Limb (tissue), 2 donors: ENCODE measurements at regions not wholly inside any gene's neighbourhood (a gene's known extent, or its start where the extent isn't known, plus 50 kb on each side); places are given as distances from the start of the nearest gene placed in this dataset.
A peak's percentile ranks its signal among the peaks of the same experiment; 100 is the strongest.
"Not testable (repeated sequence)": the region's sequence is repeated elsewhere in the genome, so short reads cannot be mapped to it uniquely, and the experiment has no call there.

Experiments
- DNase-seq, 2 donors: peaks; one replicate each; pipeline ENCODE4 v3.0.0-alpha.2; 2016; ENCODE audit errors: extremely low spot score in 2 of 2

DNA sequence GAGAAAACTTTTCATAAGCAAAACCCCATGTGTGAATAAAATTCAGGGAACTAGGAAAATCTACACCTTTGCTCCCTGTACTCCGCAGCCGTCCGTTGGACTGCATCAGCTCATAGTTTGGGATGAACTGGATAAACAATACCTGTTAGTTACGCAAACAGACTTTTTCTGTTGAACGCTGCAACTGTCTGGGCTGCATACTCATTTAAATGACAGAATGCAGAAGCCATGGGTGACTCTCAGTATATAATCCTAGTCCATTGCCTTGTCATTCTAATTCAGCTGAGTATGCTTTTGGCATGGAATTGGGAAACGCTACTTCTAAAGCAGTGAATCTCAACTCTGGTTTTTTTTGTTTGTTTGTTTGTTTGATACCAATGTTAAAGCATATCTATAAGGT, 151.6 kb downstream of the SLITRK1 start:
- no peak for DNase-seq

DNA sequence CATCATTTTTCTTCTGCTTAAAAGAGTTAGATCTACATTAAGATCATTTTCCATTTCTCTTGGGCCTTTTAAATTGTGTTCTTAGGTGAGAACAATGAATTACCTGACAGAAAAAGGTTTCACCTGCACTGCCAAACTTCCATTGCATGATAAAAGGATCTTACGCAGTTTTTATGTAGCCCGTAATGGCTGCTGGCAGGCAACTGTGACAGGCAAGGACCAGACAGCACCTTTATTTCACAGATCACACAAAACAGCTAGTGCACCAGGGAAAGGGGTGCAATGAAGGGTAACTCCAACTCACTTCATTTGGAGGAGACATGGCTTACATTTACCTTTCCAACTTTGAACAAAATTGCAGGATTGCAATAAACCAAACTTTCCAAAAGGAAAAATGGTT, 159.8 kb downstream of the SLITRK1 start:
- DNase-seq = no peak

DNA sequence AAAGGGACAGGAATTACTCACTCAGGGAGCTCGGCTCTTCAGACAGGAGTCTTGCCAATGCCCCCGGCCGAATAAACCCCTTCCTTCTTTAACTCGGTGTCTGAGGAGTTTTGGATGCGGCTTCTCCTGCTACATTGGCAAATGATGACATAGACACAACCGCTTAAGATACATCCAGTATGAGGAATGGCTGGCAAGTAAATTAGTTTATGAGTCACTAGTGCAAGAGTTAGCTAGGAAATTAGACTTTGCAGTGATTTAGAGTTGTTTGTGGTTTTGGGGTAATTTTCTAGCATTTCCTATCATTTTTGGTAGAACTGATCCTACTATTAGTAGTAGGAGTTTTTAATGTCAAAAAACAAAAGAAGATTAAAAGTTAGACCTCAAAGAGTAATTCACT, 166.2 kb downstream of the SLITRK1 start:
- DNase-seq = no peak

DNA sequence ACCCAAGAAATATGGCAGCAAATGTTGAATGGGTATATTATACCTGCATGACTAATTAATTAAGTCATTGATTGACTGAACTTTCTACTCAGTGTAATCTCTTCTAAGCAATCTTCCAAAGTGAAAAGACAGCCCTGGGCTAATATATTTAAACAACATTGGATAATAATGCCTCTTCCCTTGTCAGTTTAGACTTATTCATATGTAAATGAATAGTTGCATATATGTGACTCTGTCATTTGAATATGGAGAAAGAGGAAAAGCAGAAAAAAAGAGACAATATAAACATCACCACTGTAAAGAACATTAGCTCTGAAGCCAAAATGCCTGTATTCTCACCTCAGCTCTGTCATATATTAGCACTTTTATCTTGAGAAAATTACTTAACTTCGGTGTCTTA, 168.0 kb downstream of the SLITRK1 start:
- no peak for DNase-seq

DNA sequence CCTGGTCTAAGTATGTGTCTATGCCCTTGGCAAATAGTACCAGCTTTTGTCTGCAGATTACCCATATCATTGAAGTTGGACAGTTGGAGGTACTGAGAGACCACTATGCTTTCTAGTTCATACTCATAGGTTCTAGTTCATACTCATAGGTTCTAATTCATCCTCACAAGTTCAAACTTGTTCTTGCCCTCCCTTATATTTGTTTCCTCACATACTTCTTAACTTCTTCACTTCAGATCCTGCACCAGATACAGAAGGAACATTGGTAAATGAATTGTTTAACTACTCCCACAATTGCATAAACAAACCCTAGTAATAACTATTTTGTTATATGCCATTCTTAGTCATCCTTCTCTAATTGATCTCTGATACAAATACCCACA, 172.2 kb downstream of the SLITRK1 start:
- no peak for DNase-seq

GRCh38 chr13:83709426-83710132, 172.7 kb downstream of the SLITRK1 start:
- DNase-seq = no peak

DNA sequence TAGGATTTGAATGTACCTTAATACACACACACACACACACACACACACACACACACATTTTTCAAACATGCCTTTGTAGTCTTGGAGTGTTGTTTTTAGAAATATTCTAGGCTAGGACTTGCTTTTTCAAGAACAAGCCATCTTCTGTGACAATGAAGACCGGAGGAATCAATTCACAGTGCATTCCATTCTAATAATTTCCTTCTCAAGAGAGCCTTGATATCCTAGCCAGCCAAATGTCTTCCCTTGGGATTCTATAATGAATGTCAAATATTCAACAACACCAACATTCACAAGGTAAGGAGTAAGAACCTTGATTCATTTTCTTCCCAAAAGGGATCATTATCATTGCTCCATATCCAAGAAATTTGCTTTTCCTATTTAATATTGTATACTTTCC, 180.3 kb downstream of the SLITRK1 start:
- no peak for DNase-seq

DNA sequence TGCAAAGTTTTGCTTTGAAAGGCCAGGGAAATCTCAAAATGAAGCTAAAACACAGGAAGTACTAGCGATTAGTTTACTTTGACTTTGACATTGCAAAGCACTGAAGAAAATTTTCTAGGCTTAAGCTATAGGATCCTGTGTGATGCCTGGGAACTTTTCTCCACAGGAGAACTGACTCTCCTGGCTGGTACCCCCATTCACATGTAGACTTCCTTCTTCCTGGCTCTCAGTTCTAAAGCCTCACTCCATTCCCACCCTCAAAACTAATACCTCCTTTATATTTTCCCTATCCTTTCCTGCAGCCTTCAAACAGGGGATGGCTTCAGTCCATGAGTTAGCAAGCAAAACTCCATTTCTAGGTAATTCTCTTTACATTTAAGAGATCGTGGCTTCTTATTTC, 189.5 kb downstream of the SLITRK1 start:
- DNase-seq = no peak

DNA sequence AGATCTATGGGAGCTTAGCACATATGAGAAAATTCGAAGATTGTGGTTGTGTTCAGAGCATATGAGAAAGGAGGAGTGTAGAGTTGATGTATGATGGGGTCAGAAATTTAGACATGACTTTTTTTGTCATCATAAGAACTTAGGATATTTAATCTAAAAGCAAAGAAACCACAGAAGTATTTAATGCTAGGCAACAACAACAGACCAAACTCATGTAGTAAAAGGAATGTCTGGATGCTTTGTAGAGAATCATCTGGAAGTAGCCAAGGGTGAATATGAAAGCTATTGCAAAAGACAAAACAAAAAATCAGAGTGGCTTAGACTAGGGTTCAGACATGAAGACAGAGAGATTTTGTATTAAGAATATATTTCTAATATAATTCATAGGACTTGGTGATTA, 190.3 kb downstream of the SLITRK1 start:
- DNase-seq = no peak

DNA sequence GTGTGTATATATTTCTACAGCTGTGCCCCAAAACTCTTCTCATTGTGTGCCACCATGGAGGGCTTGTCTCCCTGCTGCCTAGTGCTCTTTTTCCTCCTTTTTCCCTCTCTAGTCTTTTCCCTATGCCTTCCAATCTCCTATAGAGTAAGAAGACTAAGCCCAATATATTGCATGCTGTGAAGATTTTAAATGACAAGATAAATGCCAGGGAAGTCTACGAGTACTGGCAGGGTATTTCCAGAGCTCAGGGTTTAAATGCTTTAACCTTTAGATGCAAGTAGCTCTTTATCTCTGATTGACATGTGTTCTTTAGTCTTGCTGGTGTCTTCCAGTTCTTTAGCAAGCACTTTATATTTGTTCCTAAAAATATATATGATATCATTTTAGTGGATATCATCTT, 200.7 kb downstream of the SLITRK1 start:
- DNase-seq = no peak

- DNase-seq = no peak
Observed at GRCh38 chr13:83677985-83678384, 204.3 kb downstream of the SLITRK1 start.

- no peak for DNase-seq
Observed at GRCh38 chr13:83672612-83673011, 209.7 kb downstream of the SLITRK1 start.

GRCh38 chr13:83667606-83668005, 214.7 kb downstream of the SLITRK1 start:
- no peak for DNase-seq

DNA sequence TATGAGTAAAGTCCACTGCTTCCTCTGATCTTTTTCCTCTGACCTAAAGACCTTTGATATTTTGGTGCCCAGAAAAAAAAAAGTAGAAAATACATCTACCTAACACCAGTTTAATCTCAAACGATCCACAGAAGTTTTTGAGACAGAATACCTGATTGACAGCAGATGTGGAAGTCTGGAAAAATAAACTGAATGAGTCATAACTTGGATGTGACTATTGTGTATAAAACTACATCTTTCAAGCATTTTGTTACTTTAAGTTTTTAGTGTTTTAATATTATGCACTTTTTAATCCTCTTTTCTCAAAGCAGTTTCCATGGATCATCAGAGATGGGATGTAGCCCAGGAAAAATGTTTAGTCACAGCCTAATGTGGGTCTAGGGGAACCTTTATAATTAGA, 216.1 kb downstream of the SLITRK1 start:
- peak in 1 of 2 donors; percentile 13 for DNase-seq

GRCh38 chr13:83657281-83657680, 225.0 kb downstream of the SLITRK1 start:
- no peak for DNase-seq

GRCh38 chr13:83642617-83643016, 239.7 kb downstream of the SLITRK1 start:
- not testable (repeated sequence) for DNase-seq

- no peak for DNase-seq
Observed at GRCh38 chr13:83634601-83635000, 247.7 kb downstream of the SLITRK1 start.

DNA sequence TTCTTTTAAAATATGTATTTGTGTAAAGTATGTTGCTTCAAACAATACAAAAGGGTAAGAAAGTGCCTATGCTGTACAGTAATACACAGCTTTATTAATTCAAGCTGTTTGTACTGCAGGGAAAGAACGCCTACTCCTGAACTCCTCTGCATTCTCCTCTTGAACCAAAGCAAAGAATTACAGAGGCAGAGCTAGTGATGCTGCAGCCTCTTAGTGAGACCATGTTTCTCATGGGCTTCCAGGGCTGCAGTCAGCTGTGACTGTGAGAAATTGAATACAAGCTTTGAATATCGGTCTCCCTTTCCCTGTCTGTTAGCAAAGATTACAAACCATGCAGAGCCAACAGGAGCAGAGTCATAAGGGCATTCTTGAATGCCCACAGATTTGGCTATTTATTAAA, 248.5 kb downstream of the SLITRK1 start:
- no peak for DNase-seq

DNA sequence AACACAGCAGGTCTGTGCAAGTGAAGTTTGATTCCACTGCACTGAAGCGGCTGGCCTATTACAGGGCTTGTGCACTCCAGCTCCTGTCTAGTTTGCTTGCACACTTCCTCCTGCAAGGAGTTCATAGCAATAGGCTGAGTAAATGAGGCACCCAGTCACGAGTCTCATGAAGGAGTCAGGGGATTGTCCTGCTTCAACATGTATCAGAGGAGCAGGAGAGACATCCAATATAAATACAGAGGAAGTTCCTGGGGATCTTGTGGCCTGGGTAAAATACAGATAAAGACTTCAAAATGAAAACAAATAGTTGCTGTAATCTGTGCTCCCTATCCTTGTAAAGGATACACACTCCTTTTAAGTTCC, 259.9 kb downstream of the SLITRK1 start:
- DNase-seq = no peak

GRCh38 chr13:83621765-83622421, 260.4 kb downstream of the SLITRK1 start:
- DNase-seq = no peak

DNA sequence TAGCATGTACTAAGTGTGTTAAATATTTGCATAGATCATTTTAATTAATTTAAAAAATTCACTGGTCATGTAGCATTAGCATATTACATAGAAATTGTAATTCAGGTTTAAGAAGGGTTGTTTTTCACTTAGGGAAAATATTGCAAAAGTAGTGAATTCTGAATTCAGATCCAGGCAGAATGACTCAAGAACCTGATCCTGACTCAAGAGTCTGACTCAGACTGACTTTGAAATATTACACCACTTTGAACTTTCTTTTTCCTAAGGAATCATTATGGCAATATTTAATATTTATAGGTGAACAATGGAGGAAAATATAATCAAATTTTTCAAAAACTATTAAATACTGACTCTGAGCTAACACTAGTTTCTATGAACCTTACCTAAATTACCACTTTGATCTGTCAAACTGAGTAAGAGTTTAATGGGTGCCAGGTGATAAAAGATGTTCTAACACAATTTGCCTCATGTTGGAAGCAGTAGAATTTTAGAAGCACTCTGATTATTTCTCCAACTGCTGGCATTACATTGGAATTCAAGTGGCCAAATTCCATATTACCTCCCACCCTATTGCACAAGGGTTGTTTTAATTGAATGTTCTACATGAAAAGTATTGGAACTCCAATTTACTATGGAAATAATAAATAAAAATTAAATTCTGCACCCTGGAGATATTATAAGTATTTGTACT, 261.6 kb downstream of the SLITRK1 start:
- no peak for DNase-seq

GRCh38 chr13:83618966-83619365, 263.3 kb downstream of the SLITRK1 start:
- DNase-seq = no peak

GRCh38 chr13:83613524-83613923, 268.8 kb downstream of the SLITRK1 start:
- DNase-seq = no peak
